ENCODE measurements at regions not wholly inside any gene's neighbourhood (a gene's known extent, or its start where the extent isn't known, plus 50 kb on each side); places are given as distances from the start of the nearest gene placed in this dataset.

DNA sequence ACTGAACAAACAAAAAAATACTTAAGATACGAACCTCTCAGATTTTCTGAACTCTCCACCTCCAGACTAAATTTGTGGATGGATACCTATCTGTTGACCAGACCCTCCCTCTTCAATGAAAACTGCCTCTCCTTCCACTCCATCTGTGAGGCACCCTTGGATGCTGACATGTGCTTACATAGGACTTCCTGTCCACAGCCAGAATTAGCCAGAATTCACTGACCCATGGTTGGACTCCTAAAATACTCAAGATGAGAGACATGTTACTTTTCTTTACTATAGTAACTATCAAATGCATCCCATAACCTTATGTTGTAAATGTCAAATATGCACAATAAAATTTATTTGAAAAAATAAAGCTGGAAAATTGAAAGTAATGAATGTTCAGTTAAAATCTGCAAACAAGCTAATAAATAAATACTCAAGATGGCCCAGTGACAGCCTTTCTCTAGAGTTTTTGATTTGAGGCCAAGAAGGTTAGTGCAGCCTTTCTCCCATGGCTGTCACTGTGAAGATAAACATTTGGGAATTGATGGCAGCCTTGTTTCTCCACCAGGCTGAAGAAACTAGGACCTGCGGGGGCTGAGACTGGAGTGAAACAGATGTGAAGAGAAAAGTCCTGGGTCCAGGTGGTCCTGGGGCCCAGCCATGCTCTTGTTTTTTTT, 287.0 kb downstream of the ZEB1 start:
- H3K36me3 Mint-ChIP-seq (ENCODE audit: low read depth), result no peaks in the 10 kb centered on the region
- no peak overlapping the region for H3K4me3 Mint-ChIP-seq
- H3K9me3 Mint-ChIP-seq, result no peaks in the 10 kb centered on the region
- H3K27ac Mint-ChIP-seq, result no peak overlapping the region
- peaks cover 7% of the 10 kb centered on the region for H3K27me3 Mint-ChIP-seq (ENCODE audit: low read depth)
- peaks cover 4% of the 10 kb centered on the region for H3K4me1 Mint-ChIP-seq (ENCODE audit: low read depth)

- Mint-ChIP-seq H3K4me1 (ENCODE audit: low read depth) (peaks cover 4% of the 10 kb centered on the region), H3K36me3 (ENCODE audit: low read depth) (no peaks in the 10 kb centered on the region)
These were observed 286.4 kb downstream of the ZEB1 start for GRCh38 chr10:31605426-31605825.

GRCh38 chr10:31604646-31605170, 285.7 kb downstream of the ZEB1 start:
- no peaks in the 10 kb centered on the region for H3K36me3 Mint-ChIP-seq (ENCODE audit: low read depth)
- peaks cover 3% of the 10 kb centered on the region for H3K27me3 Mint-ChIP-seq (ENCODE audit: low read depth)
- peaks cover 6% of the 10 kb centered on the region for H3K4me1 Mint-ChIP-seq (ENCODE audit: low read depth)
- peak overlapping the region; percentile 89 for H3K4me3 Mint-ChIP-seq
- H3K9me3 Mint-ChIP-seq, result no peaks in the 10 kb centered on the region
- H3K27ac Mint-ChIP-seq, result no peak overlapping the region

More at GRCh38 chr10:31605426-31605825, 286.4 kb downstream of the ZEB1 start:
- no peak overlapping the region for H3K4me3 Mint-ChIP-seq
- no peak overlapping the region for H3K27ac Mint-ChIP-seq
- H3K27me3 Mint-ChIP-seq (ENCODE audit: low read depth), result peaks cover 4% of the 10 kb centered on the region
- no peaks in the 10 kb centered on the region for H3K9me3 Mint-ChIP-seq

DNA sequence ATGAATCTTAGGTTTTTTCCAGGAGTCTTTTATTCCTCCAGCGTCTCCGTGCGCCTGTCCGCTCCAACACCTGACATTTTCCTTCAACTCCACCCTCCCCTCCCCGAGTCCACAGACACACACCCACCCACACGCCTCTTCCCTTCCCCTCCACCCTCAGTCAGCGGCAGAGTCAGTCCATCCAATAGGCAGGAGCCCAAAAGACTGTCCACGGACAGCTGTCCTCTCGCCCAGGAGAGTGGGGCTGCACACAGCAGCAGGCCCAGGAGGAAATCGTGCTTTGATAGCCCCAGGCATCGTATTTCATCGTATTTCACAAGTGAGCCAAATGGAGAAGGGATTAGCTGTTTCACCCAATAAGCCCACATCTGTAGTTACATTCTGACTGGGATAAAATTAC, 285.1 kb downstream of the ZEB1 start:
- no peak overlapping the region for H3K27ac Mint-ChIP-seq
- H3K27me3 Mint-ChIP-seq (ENCODE audit: low read depth), result peaks cover 3% of the 10 kb centered on the region
- no peaks in the 10 kb centered on the region for H3K36me3 Mint-ChIP-seq (ENCODE audit: low read depth)
- peak overlapping the region; percentile 89 for H3K4me3 Mint-ChIP-seq
- H3K4me1 Mint-ChIP-seq (ENCODE audit: low read depth), result peaks cover 6% of the 10 kb centered on the region
- H3K9me3 Mint-ChIP-seq, result no peaks in the 10 kb centered on the region

- peak overlapping the region; percentile 31 for H3K27ac Mint-ChIP-seq
- no peaks in the 10 kb centered on the region for H3K9me3 Mint-ChIP-seq
- H3K4me3 Mint-ChIP-seq, result peak overlapping the region; percentile 89
- H3K27me3 Mint-ChIP-seq (ENCODE audit: low read depth), result peaks cover 3% of the 10 kb centered on the region
- H3K4me1 Mint-ChIP-seq (ENCODE audit: low read depth), result peaks cover 6% of the 10 kb centered on the region
- no peaks in the 10 kb centered on the region for H3K36me3 Mint-ChIP-seq (ENCODE audit: low read depth)
These were observed 284.4 kb downstream of the ZEB1 start for GRCh38 chr10:31603235-31604087.

DNA sequence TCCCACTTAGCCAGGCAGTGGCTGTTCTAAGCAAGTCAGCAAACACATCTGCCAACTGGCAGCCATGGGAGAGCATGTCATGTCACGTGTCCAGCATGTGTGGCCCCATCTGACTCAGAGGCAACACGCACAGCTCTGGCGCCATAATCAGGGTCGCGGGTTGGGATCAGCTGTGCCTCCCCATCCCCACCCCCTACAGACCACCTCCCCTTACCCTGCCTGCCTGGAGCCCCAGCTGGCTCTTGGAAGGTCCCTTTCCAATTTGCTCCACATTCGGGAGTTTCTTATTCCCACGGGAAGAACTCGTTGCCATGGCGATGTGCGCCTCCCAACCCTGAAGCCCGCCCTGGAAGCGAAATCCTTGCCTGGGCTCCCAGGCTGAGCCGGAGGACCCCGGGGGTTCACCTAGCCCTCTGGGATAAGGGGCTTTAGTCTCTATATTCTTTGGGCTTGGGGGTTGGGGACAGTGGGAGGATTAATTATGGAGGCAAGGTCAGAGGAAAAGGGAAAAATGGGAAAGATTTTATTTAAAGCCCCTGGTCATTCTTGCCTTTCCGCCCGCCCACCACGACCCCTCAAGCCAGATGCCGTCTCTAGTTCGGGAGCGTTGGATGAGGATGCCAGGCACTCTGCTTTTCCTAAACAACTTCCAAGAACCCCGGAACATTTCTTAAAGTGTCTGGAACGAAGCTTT, 283.7 kb downstream of the ZEB1 start:
- peaks cover 6% of the 10 kb centered on the region for H3K4me1 Mint-ChIP-seq (ENCODE audit: low read depth)
- no peak overlapping the region for H3K27ac Mint-ChIP-seq

DNA sequence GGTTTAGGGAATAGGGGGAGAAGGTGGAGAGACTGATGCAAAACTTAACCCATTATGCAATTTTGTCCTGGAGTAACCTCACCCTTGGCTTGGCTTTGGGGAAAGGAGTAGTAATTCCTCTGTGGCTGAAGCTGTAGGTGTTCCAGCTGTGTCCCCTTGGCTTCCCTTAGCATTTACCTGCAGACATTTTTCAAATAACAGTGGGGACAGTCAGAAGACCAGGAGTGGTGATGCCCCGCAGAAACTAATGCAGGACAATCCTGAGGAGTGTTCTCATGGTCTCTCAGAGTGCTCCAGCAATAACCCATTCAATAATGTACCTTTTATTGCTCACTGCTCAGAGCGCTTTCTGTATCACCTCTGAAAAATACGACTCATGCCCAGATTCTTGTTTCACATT, 282.1 kb downstream of the ZEB1 start:
- Mint-ChIP-seq H3K9me3 (no peaks in the 10 kb centered on the region), H3K36me3 (ENCODE audit: low read depth) (no peaks in the 10 kb centered on the region), H3K4me3 (no peak overlapping the region), H3K27me3 (ENCODE audit: low read depth) (no peaks in the 10 kb centered on the region), H3K4me1 (ENCODE audit: low read depth) (peaks cover 6% of the 10 kb centered on the region), H3K27ac (no peak overlapping the region)

More for the DNA sequence above, 283.7 kb downstream of the ZEB1 start:
- H3K36me3 Mint-ChIP-seq (ENCODE audit: low read depth), result no peaks in the 10 kb centered on the region
- H3K27me3 Mint-ChIP-seq (ENCODE audit: low read depth), result no peaks in the 10 kb centered on the region
- H3K9me3 Mint-ChIP-seq, result no peaks in the 10 kb centered on the region
- H3K4me3 Mint-ChIP-seq, result peak overlapping the region; percentile 55

- Mint-ChIP-seq H3K9me3 (no peaks in the 10 kb centered on the region), H3K4me3 (no peak overlapping the region), H3K27ac (no peak overlapping the region), H3K4me1 (ENCODE audit: low read depth) (peaks cover 6% of the 10 kb centered on the region), H3K27me3 (ENCODE audit: low read depth) (no peaks in the 10 kb centered on the region), H3K36me3 (ENCODE audit: low read depth) (no peaks in the 10 kb centered on the region)
These were observed 280.8 kb downstream of the ZEB1 start for GRCh38 chr10:31599626-31600504.

DNA sequence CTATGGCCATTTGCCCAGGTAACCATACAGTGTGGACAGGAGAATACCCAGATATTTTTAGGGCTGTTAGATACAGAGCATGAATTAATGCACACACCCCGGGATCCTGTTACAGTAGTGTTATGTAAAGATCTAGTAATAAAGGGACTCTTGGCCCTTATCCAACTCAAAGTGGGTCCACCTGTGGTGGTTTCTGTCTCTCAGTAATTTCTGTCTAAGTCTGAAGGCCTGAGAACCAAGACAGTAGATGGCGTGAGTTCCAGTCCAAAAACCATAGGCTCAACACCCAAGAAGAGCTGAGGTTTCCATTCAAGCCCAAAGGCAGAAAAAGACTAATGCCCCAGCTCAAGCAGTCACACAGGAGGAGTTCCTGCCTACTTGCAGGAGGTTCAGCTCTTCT, 277.7 kb downstream of the ZEB1 start:
- H3K27ac Mint-ChIP-seq, result no peak overlapping the region
- H3K9me3 Mint-ChIP-seq, result peaks cover 14% of the 10 kb centered on the region
- no peak overlapping the region for H3K4me3 Mint-ChIP-seq
- peaks cover 2% of the 10 kb centered on the region for H3K4me1 Mint-ChIP-seq (ENCODE audit: low read depth)
- H3K27me3 Mint-ChIP-seq (ENCODE audit: low read depth), result peaks cover 6% of the 10 kb centered on the region
- no peaks in the 10 kb centered on the region for H3K36me3 Mint-ChIP-seq (ENCODE audit: low read depth)

DNA sequence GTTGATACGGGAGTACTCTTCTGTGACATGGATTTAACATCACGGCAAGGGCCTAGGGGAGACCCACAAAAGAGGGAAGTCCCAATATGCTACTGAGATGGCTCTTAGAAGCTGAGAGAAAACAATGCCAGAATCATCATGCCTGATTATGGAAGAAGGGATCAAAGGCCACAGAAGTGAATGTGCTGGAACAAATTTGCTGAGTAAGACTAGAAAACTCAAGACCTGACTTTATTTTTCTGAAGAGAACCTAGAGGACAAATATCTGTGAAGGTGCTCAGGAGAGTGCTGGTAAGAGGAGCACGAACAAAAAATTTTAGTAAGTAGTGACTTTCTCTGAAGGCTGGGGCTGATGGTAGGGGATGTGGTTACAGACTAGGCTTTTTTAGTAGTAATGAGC, 277.0 kb downstream of the ZEB1 start:
- H3K4me1 Mint-ChIP-seq (ENCODE audit: low read depth), result peaks cover 2% of the 10 kb centered on the region
- H3K27me3 Mint-ChIP-seq (ENCODE audit: low read depth), result peaks cover 6% of the 10 kb centered on the region
- peaks cover 21% of the 10 kb centered on the region for H3K9me3 Mint-ChIP-seq
- H3K27ac Mint-ChIP-seq, result no peak overlapping the region
- no peak overlapping the region for H3K4me3 Mint-ChIP-seq
- H3K36me3 Mint-ChIP-seq (ENCODE audit: low read depth), result no peaks in the 10 kb centered on the region

DNA sequence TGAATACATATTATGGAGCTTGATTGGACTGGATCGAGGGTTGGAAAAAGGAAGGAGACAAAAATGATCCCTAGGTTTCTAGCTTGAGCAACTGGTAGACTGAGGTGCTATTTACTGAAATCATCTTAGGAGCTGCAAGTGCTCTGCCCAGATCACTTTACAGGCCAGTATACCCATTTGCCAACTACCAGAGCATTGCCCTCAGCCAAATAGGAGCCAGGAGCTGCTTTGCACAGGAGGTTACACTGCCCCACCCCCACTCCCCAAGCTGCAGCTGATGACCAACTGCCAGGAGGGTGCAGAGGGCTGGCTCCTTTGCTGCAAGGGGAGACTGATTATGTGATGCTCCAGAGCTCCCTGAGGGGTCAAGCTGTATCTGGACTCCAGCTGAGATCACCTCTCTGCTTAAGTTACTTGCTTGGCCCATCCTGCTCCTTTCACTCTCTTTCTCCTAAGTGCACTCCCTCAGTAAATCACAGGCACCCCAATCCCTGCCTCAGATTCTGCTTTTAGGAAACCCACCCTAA, 275.4 kb downstream of the ZEB1 start:
- H3K4me3 Mint-ChIP-seq, result no peak overlapping the region
- peaks cover 31% of the 10 kb centered on the region for H3K9me3 Mint-ChIP-seq
- no peaks in the 10 kb centered on the region for H3K4me1 Mint-ChIP-seq (ENCODE audit: low read depth)
- no peaks in the 10 kb centered on the region for H3K36me3 Mint-ChIP-seq (ENCODE audit: low read depth)
- no peak overlapping the region for H3K27ac Mint-ChIP-seq
- peaks cover 6% of the 10 kb centered on the region for H3K27me3 Mint-ChIP-seq (ENCODE audit: low read depth)

GRCh38 chr10:31593124-31593523, 274.1 kb downstream of the ZEB1 start:
- Mint-ChIP-seq H3K27me3 (ENCODE audit: low read depth) (peaks cover 6% of the 10 kb centered on the region), H3K27ac (no peak overlapping the region), H3K9me3 (peaks cover 31% of the 10 kb centered on the region), H3K4me1 (ENCODE audit: low read depth) (no peaks in the 10 kb centered on the region), H3K4me3 (no peak overlapping the region), H3K36me3 (ENCODE audit: low read depth) (no peaks in the 10 kb centered on the region)

DNA sequence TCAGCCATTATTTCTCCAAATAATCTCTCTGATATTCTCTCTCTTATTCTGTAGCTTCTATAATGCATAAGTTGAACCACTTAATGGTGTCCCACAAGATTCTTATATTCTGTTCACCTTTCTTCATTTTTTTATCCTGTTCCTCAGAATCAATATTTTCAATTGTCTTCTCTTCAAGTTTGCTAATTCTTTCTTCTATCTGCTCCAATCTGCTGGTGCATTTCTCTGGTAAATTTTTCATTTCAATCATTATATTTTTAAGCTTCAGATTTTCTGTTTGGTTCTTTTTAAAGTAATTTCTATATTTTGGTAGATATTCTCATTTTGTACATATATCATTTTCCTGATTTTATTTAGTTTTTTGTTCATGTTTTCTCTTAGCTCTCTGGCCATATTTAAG, 272.6 kb downstream of the ZEB1 start:
- Mint-ChIP-seq H3K4me1 (ENCODE audit: low read depth) (peaks cover 5% of the 10 kb centered on the region), H3K4me3 (no peak overlapping the region), H3K27me3 (ENCODE audit: low read depth) (peaks cover 11% of the 10 kb centered on the region), H3K27ac (no peak overlapping the region), H3K36me3 (ENCODE audit: low read depth) (no peaks in the 10 kb centered on the region), H3K9me3 (peaks cover 31% of the 10 kb centered on the region)

All from T-helper 1 cell treated with Interleukin-12 subunit alpha and Interleukin-12 subunit beta and Interleukin-4 antibody, amounts not matched to agents 30 μg/mL and 1 μg/mL, for 36 hours (primary cell).